Adrenal gland (tissue), 5 donors: ENCODE measurements at regions not wholly inside any gene's neighbourhood (a gene's known extent, or its start where the extent isn't known, plus 50 kb on each side); places are given as distances from the start of the nearest gene placed in this dataset.

Experiments
- CTCF ChIP-seq, 6 experiments: fragments of 450-650 bp in 4 of 6; fragments of 200-600 bp in 2 of 6; sonication (generic) in 1 of 6; IDR thresholded peaks; 1 replicate in 5 of 6; 2 replicates in 1 of 6; pipeline versions ENCODE4 v1.5.1 to v1.8.0; 2016 to 2021; ENCODE audit warnings: antibody characterized with exemption in 6 of 6, mild to moderate bottlenecking in 2 of 6, moderate library complexity in 1 of 6
- POLR2A ChIP-seq, 2 donors: fragments of 450-650 bp; IDR thresholded peaks; one replicate each; pipeline ENCODE4 v1.6.1; 2017; ENCODE audit warnings: antibody characterized with exemption in 2 of 2, mild to moderate bottlenecking in 2 of 2, moderate library complexity in 1 of 2
- donor health status: DM: no; HTN: no; CAD: no.

GRCh38 chr7:155378959-155379871 lies 78.7 kb upstream of the EN2 start:
- TF ChIP-seq POLR2A (IDR thresholded peaks at IDR 0.05), result no peak
- TF ChIP-seq CTCF (IDR thresholded peaks at IDR 0.05), result no peak
